ENCODE measurements at regions not wholly inside any gene's neighbourhood (a gene's known extent, or its start where the extent isn't known, plus 50 kb on each side); places are given as distances from the start of the nearest gene placed in this dataset.
"Not testable (repeated sequence)": the region's sequence is repeated elsewhere in the genome, so short reads cannot be mapped to it uniquely, and the experiment has no call there.

DNA sequence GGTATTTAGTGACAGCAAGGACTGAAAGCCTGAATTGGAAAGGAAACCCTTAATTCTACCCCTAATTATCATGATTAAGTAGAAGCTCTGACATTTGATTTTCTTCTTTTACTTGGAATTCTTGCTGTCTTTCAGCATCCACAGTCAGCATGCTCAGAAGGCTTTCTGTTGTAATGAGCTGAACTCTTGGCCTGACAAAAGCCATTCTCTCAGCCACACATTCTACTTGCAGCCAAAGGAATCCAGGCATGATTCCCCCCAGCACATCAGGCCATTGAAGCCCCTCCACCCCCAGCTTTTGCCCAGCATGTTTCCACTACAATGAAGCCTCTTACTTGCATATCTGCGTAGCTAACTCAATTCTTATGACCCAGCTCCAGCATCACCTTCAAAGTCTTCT is 94.3 kb upstream of the FRMD4A start:
- DNase-seq (ENCODE audit: low read depth in 2 of 2): no peak

GRCh38 chr10:14423111-14423744 is 92.5 kb upstream of the FRMD4A start:
- no peak for DNase-seq (ENCODE audit: low read depth in 2 of 2)

- no peak for DNase-seq (ENCODE audit: low read depth in 2 of 2)
Measured at GRCh38 chr10:14422431-14422830, 91.7 kb upstream of the FRMD4A start.

DNA sequence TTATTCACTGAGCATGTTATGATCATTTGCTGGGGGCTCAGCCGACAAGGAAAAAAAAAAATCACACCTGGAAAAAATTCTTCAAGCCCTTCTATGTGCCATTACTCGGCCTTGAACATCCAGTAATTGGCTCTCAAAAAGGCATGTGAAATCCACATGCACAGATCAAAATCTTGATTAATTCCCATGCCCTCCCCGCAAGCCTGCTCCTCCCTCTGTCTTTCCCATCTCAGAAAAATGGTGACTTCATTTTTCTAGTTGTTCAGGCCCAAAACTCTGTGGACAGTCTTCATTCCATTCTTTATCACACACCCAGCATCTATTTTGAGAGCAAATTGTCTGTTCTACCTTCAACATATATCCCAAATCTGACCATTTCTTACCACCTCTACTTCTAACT is 91.2 kb upstream of the FRMD4A start:
- DNase-seq (ENCODE audit: low read depth in 2 of 2): no peak

DNA sequence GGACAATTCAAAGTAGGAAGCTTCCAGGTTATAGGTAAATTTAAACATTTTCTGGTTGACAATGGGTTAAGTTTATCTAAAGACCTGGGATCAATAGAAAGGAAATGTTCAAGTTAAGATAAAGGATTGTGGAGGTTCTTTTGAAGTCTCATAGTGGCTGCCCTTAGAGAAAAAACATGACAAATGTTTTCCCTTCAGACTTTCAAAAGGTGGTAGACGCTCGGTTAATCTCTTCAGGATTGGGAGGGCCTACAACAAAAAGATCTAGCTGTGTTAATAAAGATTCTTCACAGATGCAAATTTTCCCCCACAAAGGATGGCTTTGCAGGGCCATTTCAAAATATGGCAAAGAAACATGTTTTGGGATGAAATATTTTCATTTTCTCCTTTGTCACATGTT is 86.6 kb upstream of the FRMD4A start:
- not testable (repeated sequence) for DNase-seq (ENCODE audit: low read depth in 2 of 2)

DNA sequence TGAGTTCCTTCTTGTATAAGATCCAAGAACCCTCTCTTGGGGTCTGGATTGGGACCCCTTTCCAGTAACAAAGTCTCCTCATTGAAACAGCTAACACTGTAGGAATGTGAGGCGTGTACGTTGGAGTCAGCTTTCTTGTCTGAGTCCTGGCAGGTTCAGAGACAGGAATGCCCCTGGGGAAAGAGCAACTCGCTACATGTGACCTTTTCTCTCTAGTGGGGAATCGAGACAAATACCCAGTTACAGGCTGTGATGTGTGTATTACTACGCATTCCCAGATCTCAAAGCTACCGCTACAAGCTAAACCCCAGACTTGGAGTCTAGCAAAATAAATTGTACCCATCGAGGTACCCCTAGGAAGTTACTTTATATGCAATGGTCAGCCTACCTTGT is 85.6 kb upstream of the FRMD4A start:
- no peak for DNase-seq (ENCODE audit: low read depth in 2 of 2)

DNA sequence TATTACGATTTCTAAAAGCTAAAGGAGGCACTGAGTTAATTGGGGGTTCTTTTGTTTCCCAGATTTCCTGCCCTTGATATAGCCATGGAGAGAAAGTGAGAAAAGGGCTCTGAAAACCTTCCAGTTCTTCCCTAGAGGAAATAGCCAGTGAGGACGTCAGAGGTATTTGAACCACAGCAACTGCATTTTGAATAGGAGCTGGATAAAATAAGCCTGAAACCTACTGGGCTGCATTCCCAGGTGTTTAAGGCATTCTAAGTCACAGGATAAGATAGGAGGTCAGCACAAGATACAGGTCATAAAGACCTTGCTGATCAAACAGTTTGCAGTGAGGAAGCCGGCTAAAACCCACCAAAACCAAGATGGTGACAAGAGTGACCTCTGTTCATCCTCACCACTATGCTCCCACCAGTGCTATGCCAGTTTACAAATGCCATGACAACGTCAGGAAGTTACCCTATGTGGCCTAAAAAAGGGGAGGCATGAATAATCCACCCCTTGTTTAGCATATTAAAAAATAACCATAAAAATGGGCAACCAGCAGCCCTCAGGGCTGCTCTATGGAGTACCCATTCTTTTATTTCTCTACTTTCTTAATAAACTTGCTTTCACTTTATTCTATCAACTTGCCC is 85.1 kb upstream of the FRMD4A start:
- DNase-seq (ENCODE audit: low read depth in 2 of 2): no peak

GRCh38 chr10:14414901-14415300 is 84.2 kb upstream of the FRMD4A start:
- peak; percentile 20 to 26 for DNase-seq (ENCODE audit: low read depth in 2 of 2)

- no peak for DNase-seq (ENCODE audit: low read depth in 2 of 2)
Measured at GRCh38 chr10:14413523-14413922, 82.8 kb upstream of the FRMD4A start.

- no peak for DNase-seq (ENCODE audit: low read depth in 2 of 2)
Measured at GRCh38 chr10:14412624-14413023, 81.9 kb upstream of the FRMD4A start.

GRCh38 chr10:14409856-14410458 is 79.2 kb upstream of the FRMD4A start:
- no peak for DNase-seq (ENCODE audit: low read depth in 2 of 2)

GRCh38 chr10:14409247-14409646 is 78.5 kb upstream of the FRMD4A start:
- DNase-seq (ENCODE audit: low read depth in 2 of 2): no peak

DNA sequence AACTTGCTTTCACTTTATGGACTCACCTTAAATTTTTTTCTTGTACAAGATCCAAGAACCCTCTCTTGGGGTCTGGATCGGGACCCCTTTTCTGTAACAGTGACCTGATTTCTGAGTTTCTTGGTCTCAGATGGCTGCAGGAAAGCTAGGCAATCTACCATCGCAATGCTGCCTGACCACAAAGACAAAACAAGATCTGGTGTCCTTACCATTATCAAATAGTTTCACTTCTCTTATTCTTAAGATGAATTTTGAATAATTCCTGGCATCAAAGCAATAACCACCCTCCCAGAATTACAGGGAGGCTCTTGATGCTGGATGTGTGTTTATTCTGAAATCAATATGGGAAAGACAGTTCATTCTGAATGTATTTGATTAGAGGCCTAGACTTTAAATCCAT is 77.4 kb upstream of the FRMD4A start:
- DNase-seq (ENCODE audit: low read depth in 2 of 2): no peak

DNA sequence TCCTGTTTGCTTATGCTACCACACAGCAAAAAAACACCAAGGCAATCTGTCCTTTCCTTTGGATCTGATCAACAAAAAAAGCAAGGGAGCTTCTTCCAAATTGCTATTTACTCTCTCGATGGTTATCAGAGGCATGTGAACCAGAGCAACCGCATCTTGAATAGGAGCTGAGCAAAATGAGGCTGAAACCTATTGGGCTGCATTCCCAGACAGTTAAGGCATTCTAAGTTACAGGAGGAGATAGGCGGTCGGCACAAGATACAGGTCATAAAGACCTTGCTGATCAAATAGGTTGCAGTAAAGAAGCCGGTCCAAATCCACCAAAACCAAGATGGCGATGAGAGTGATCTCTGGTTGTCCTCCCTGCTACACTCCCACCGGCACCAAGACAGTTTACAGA is 76.8 kb upstream of the FRMD4A start:
- DNase-seq (ENCODE audit: low read depth in 2 of 2): no peak

- peak; percentile 80 to 85 for DNase-seq (ENCODE audit: low read depth in 2 of 2)
Measured at GRCh38 chr10:14405076-14406065, 74.6 kb upstream of the FRMD4A start.

- DNase-seq (ENCODE audit: low read depth in 2 of 2): no peak
Measured at GRCh38 chr10:14403881-14404623, 73.3 kb upstream of the FRMD4A start.

GRCh38 chr10:14403359-14403758 is 72.6 kb upstream of the FRMD4A start:
- DNase-seq (ENCODE audit: low read depth in 2 of 2): no peak

DNA sequence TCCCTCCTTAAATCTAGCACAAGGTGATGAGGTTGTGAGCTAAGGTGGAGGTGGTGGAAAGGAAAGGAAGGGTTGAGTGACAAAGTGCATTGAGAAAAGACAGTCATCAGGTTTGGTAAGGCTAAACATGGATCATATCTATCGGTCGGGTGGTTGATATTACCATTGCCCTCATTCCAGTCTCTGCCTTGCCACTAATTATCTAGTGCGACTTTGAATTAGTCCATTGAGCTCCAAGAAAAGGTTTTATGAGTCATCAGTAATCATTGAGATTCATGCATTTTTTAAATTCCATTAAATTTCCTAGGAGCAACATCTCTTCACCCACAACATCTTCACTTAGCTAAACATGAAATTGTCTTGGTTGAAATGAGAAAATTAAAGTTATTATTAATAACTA is 68.9 kb upstream of the FRMD4A start:
- no peak for DNase-seq (ENCODE audit: low read depth in 2 of 2)

- peak; percentile 95 for DNase-seq (ENCODE audit: low read depth in 2 of 2)
Measured at GRCh38 chr10:14397066-14397465, 66.3 kb upstream of the FRMD4A start.

DNA sequence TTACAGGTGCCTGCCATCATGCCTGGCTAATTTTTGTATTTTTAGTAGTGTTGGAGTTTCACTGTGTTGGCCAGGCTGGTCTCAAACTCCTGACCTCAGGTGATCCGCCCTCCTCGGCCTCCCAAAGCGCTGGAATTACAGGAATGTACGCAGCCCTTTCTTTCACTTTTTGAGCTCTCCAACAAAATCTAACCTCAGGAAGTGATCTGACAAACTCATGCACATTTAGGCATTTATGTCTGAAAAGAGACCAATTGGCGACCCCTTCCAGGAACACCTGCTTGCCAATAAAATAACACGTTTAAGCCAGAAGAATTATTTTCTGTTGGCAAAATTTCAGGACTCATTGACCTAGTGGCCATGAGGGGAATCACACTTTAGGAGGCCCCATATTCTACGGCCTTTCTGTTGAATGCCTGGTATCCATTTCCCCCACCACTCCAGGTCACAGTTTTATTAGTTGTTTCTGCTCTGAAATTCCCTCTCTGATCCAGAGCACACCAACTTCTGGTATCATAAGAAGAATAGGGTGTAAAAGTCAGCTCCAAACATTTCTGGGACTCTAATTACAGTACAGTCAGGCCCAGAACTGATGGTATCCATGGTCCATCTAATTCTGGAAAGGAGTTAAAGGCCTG is 65.8 kb upstream of the FRMD4A start:
- peak in 1 of 2 experiments; percentile 26 for DNase-seq (ENCODE audit: low read depth in 2 of 2)

DNA sequence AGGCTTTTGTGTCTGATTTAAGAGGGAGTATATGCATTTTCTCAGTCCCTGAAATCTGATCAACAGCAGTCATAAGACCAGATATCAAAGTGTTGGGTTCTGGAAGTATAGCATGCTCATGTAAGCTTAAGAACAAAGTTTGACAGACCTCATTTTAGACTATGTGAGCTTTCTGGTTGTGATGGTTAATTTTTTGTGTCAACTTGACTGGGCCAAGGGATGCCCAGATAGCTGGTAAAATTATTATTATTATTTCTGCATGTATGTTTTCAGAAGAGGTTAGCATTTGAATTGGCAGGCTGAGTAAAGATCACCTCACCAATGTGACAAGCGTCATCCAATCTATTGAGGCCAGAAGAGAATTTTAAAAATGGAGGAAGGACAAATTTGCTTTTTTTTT is 63.5 kb upstream of the FRMD4A start:
- no peak for DNase-seq (ENCODE audit: low read depth in 2 of 2)
